ENCODE measurements at regions not wholly inside any gene's neighbourhood (a gene's known extent, or its start where the extent isn't known, plus 50 kb on each side); places are given as distances from the start of the nearest gene placed in this dataset.

GRCh38 chr13:101003566-101003965 lies 329.0 kb upstream of the TMTC4 start:
- Mint-ChIP-seq H3K36me3 (ENCODE audit: low read depth) (no peaks in the 10 kb centered on the region), H3K27ac (no peak overlapping the region), H3K27me3 (ENCODE audit: insufficient read depth) (no peaks in the 10 kb centered on the region; the same call in 1 of the 2 replicates), H3K9me3 (no peaks in the 10 kb centered on the region), H3K4me1 (ENCODE audit: low read depth) (no peaks in the 10 kb centered on the region), H3K4me3 (no peak overlapping the region)
- DNase-seq = no peak
- no peak for TF ChIP-seq CTCF (IDR thresholded peaks at IDR 0.05)

GRCh38 chr13:100989392-100989791 lies 314.8 kb upstream of the TMTC4 start:
- Mint-ChIP-seq H3K36me3 (ENCODE audit: low read depth) (no peaks in the 10 kb centered on the region), H3K4me1 (ENCODE audit: low read depth) (peaks cover 6% of the 10 kb centered on the region; the same call in 1 of the 2 replicates), H3K27me3 (ENCODE audit: insufficient read depth) (peaks cover 7% of the 10 kb centered on the region; the same call in 1 of the 2 replicates), H3K27ac (no peak overlapping the region), H3K4me3 (no peak overlapping the region), H3K9me3 (no peaks in the 10 kb centered on the region)
- TF ChIP-seq CTCF (IDR thresholded peaks at IDR 0.05) = no peak
- no peak for DNase-seq

DNA sequence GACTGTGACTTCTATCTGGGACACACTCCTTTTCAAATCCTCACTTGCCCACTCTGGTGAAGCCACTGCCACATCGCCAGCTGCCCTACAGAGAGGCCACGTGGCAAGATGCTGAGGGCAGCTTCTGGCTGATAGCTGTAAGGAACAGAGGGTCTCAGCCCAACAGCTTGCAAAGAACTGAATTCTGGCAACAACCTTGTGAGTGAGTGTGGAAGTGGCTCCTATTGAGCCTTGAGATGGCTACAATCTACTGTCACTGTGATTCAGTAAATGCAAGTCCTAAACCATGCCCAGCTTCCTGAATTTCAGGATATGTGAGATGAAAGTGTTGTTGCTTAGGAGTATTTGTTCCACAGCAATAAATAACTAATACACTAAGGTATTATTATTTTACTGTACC lies 314.3 kb upstream of the TMTC4 start:
- no peak for DNase-seq
- H3K36me3 Mint-ChIP-seq (ENCODE audit: low read depth) = no peaks in the 10 kb centered on the region
- H3K27me3 Mint-ChIP-seq (ENCODE audit: insufficient read depth) = peaks cover 7% of the 10 kb centered on the region; the same call in 1 of the 2 replicates
- TF ChIP-seq CTCF (IDR thresholded peaks at IDR 0.05) = no peak
- H3K27ac Mint-ChIP-seq = no peak overlapping the region
- H3K9me3 Mint-ChIP-seq = no peaks in the 10 kb centered on the region
- peaks cover 2% of the 10 kb centered on the region; the same call in 1 of the 2 replicates for H3K4me1 Mint-ChIP-seq (ENCODE audit: low read depth)
- H3K4me3 Mint-ChIP-seq = no peak overlapping the region

DNA sequence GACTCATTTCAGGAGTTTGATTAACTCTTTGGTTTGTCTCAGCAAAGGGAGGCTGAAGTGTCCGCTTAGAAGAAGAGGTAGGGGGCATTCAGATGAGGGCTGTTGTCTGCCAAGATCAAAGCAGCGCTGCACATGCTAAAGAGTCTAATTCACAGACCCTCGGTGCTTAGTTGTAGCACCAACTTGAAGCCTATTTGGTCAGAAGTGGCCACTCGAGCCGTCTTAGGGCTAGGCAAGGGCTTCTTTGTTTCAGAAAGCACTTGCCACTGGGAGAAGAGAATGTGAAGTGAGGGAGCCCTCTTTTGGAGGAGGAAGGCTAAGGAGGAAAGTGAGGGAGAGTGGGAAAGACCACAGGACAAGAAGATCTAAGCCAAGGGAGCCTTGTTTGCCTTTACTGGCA lies 313.4 kb upstream of the TMTC4 start:
- Mint-ChIP-seq H3K27me3 (ENCODE audit: insufficient read depth) (peaks cover 7% of the 10 kb centered on the region; the same call in 1 of the 2 replicates), H3K4me1 (ENCODE audit: low read depth) (no peaks in the 10 kb centered on the region), H3K9me3 (no peaks in the 10 kb centered on the region), H3K36me3 (ENCODE audit: low read depth) (no peaks in the 10 kb centered on the region), H3K27ac (no peak overlapping the region), H3K4me3 (no peak overlapping the region)
- DNase-seq = no peak
- peak; percentile 24 for TF ChIP-seq CTCF (IDR thresholded peaks at IDR 0.05)

- no peak for TF ChIP-seq CTCF (IDR thresholded peaks at IDR 0.05)
Observed at GRCh38 chr13:100986571-100986970, 312.0 kb upstream of the TMTC4 start.

More at GRCh38 chr13:100986571-100986970, 312.0 kb upstream of the TMTC4 start:
- Mint-ChIP-seq H3K4me1 (ENCODE audit: low read depth) (no peaks in the 10 kb centered on the region), H3K36me3 (ENCODE audit: low read depth) (no peaks in the 10 kb centered on the region), H3K27me3 (ENCODE audit: insufficient read depth) (peaks cover 7% of the 10 kb centered on the region), H3K4me3 (no peak overlapping the region), H3K9me3 (no peaks in the 10 kb centered on the region), H3K27ac (no peak overlapping the region)
- no peak for DNase-seq
